ENCODE measurements at regions not wholly inside any gene's neighbourhood (a gene's known extent, or its start where the extent isn't known, plus 50 kb on each side); places are given as distances from the start of the nearest gene placed in this dataset.

- no peak overlapping the region for H3K27ac ChIP-seq (ENCODE audit: insufficient read length, low read depth, low read length)
- H3K4me1 ChIP-seq (ENCODE audit: insufficient read depth, low read length) = no peaks in the 10 kb centered on the region; the same call in 1 of the 2 replicates
Measured at GRCh38 chr14:25630447-25630846, 580.5 kb upstream of the STXBP6 start.

More at GRCh38 chr14:25630447-25630846, 580.5 kb upstream of the STXBP6 start:
- H3K23ac ChIP-seq (ENCODE audit: insufficient read length, low read depth, low read length) = no peak overlapping the region
- no peak overlapping the region for H4K8ac ChIP-seq (replicated peaks; ENCODE audit: insufficient read length, low read depth, low read length)
- no peaks in the 10 kb centered on the region for H3K79me1 ChIP-seq (ENCODE audit: insufficient read depth, low read depth, low read length, poor library complexity, severe bottlenecking)
- H2BK120ac ChIP-seq (ENCODE audit: low read depth, low read length, poor library complexity, severe bottlenecking) = no peak overlapping the region
- H3K14ac ChIP-seq (ENCODE audit: insufficient read depth, low read length) = no peak overlapping the region
- no peaks in the 10 kb centered on the region for H3K4me1 Mint-ChIP-seq
- no peaks in the 10 kb centered on the region for H3K79me2 ChIP-seq (ENCODE audit: insufficient read depth, low read length)
- H2AFZ ChIP-seq (ENCODE audit: low read length) = no peak overlapping the region
- no peaks in the 10 kb centered on the region for H3K23me2 ChIP-seq (ENCODE audit: insufficient read length, low read depth, low read length, poor library complexity, severe bottlenecking)
- H2BK15ac ChIP-seq (ENCODE audit: low read depth, low read length) = no peak overlapping the region
- H2BK5ac ChIP-seq (ENCODE audit: insufficient read length, low read length) = no peak overlapping the region
- H3K4ac ChIP-seq (ENCODE audit: low read depth, low read length) = no peak overlapping the region
- H3K4me2 ChIP-seq (ENCODE audit: insufficient read depth, insufficient read length, low read length) = no peak overlapping the region
- H4K91ac ChIP-seq (ENCODE audit: insufficient read length, low read depth, low read length) = no peak overlapping the region
- no peaks in the 10 kb centered on the region for H3K27me3 ChIP-seq (ENCODE audit: insufficient read depth, low read length)
- TF ChIP-seq CTCF (conservative IDR thresholded peaks at IDR 0.05) = no peak
- no peak overlapping the region for H3K4me3 Mint-ChIP-seq
- no peak overlapping the region for H4K5ac ChIP-seq (ENCODE audit: insufficient read length, low read depth, low read length)
- H3K27ac Mint-ChIP-seq = no peak overlapping the region
- H3K18ac ChIP-seq (ENCODE audit: insufficient read length, low read depth, low read length) = no peak overlapping the region
- H2AK5ac ChIP-seq (ENCODE audit: insufficient read length, low read length) = no peak overlapping the region
- H2BK20ac ChIP-seq (ENCODE audit: low read depth, low read length, poor library complexity, severe bottlenecking) = no peak overlapping the region
- no peak for DNase-seq
- H4K20me1 ChIP-seq (ENCODE audit: control insufficient read depth, insufficient read depth, insufficient read length) = no peaks in the 10 kb centered on the region
- no peak overlapping the region for H3T11ph ChIP-seq (ENCODE audit: low read length)
- no peak overlapping the region for H3K9ac ChIP-seq (ENCODE audit: extremely low read depth, insufficient read length, low read length)
- H3K9me3 Mint-ChIP-seq = no peaks in the 10 kb centered on the region
- no peaks in the 10 kb centered on the region for H3K36me3 Mint-ChIP-seq (ENCODE audit: insufficient read depth in 1 of 3, low read depth in 3 of 3)
- WGBS (ENCODE audit: extremely low coverage, insufficient read length, low lambda C conversion rate) = no CpG with 5 or more reads among the region's 2 CpGs
- no peaks in the 10 kb centered on the region for H3K9me3 ChIP-seq (ENCODE audit: control insufficient read depth, low read depth, low read length)
- no peak overlapping the region for H2BK12ac ChIP-seq (ENCODE audit: insufficient read length, low read depth, low read length)
- no peak overlapping the region for H3K56ac ChIP-seq (ENCODE audit: insufficient read length, low read depth, low read length)
- no peaks in the 10 kb centered on the region for H3K27me3 Mint-ChIP-seq (ENCODE audit: low read depth)
